Cardiac fibroblast (primary cell): ENCODE measurements at regions not wholly inside any gene's neighbourhood (a gene's known extent, or its start where the extent isn't known, plus 50 kb on each side); places are given as distances from the start of the nearest gene placed in this dataset.

Source experiments
- DNase-seq, 2 donors: peaks; one replicate each; pipeline versions ENCODE4 v3.0.0 to v3.0.0-alpha.2; 2010; ENCODE audit warnings: low read depth in 2 of 2
- H3K4me3 ChIP-seq, 2 donors: replicated peaks in 1 of 2; 1 replicate in 1 of 2; 2 replicates in 1 of 2; pipeline ENCODE4 v1.5.1; 2011; ENCODE audit warnings: low read depth in 2 of 2, low read length in 2 of 2, mild to moderate bottlenecking in 2 of 2, moderate library complexity in 1 of 2
- CTCF ChIP-seq: IDR thresholded peaks from one replicate; pipeline ENCODE4 v1.5.1; 2011; ENCODE audit warnings: low read depth, mild to moderate bottlenecking, low read length, inconsistent platforms

- no peak for DNase-seq
- no peak for TF ChIP-seq CTCF
- no peak overlapping the region for H3K4me3 ChIP-seq
These were observed 782.4 kb upstream of the ZNF608 start for GRCh38 chr5:125528881-125529280.

GRCh38 chr5:125530833-125531615 is 784.6 kb upstream of the ZNF608 start:
- no peak for TF ChIP-seq CTCF
- no peak overlapping the region for H3K4me3 ChIP-seq
- no peak for DNase-seq

- DNase-seq: no peak
- no peak for TF ChIP-seq CTCF
These were observed 789.7 kb upstream of the ZNF608 start for GRCh38 chr5:125536095-125536494.

GRCh38 chr5:125536582-125536981 is 790.1 kb upstream of the ZNF608 start:
- no peak for TF ChIP-seq CTCF
- DNase-seq: peak; percentile 33 to 64
- no peak overlapping the region for H3K4me3 ChIP-seq

More at GRCh38 chr5:125536095-125536494, 789.7 kb upstream of the ZNF608 start:
- H3K4me3 ChIP-seq: no peak overlapping the region

- no peak overlapping the region for H3K4me3 ChIP-seq
- DNase-seq: no peak
- TF ChIP-seq CTCF: no peak
These were observed 791.2 kb upstream of the ZNF608 start for GRCh38 chr5:125537661-125538060.

GRCh38 chr5:125538469-125538868 is 792.0 kb upstream of the ZNF608 start:
- H3K4me3 ChIP-seq: no peak overlapping the region
- no peak for TF ChIP-seq CTCF
- no peak for DNase-seq

GRCh38 chr5:125541085-125541484 is 794.6 kb upstream of the ZNF608 start:
- TF ChIP-seq CTCF: no peak
- DNase-seq: no peak

More at GRCh38 chr5:125541085-125541484, 794.6 kb upstream of the ZNF608 start:
- no peak overlapping the region for H3K4me3 ChIP-seq
